Fibroblast of mammary gland (primary cell): ENCODE measurements at regions not wholly inside any gene's neighbourhood (a gene's known extent, or its start where the extent isn't known, plus 50 kb on each side); places are given as distances from the start of the nearest gene placed in this dataset.

ENCODE experiments used
- DNase-seq: peaks from one replicate; pipeline ENCODE4 v3.0.0-alpha.2; 2010; ENCODE audit warnings: low read depth
- H3K4me3 ChIP-seq: 2 replicates; pipeline ENCODE4 v1.5.1; 2011; ENCODE audit warnings: low read depth, mild to moderate bottlenecking, low read length, moderate library complexity; ENCODE audit not compliant: control insufficient read depth
- CTCF ChIP-seq: conservative IDR thresholded peaks from 2 replicates; pipeline ENCODE4 v1.5.1; 2011; ENCODE audit warnings: low read depth, low read length, inconsistent platforms; ENCODE audit not compliant: control insufficient read depth, insufficient read depth

GRCh38 chr10:29715296-29715695, 80.5 kb upstream of the SVIL start:
- peak; percentile 38 for DNase-seq
- no peak for TF ChIP-seq CTCF
- H3K4me3 ChIP-seq = no peak overlapping the region

- TF ChIP-seq CTCF = no peak
- H3K4me3 ChIP-seq = no peak overlapping the region
- DNase-seq = peak; percentile 94
Observed at GRCh38 chr10:29714096-29714874, 79.5 kb upstream of the SVIL start.

GRCh38 chr10:29713450-29713849, 78.7 kb upstream of the SVIL start:
- H3K4me3 ChIP-seq = no peak overlapping the region
- TF ChIP-seq CTCF = no peak
- no peak for DNase-seq

- no peak for TF ChIP-seq CTCF
- no peak for DNase-seq
- H3K4me3 ChIP-seq = no peak overlapping the region
Observed at GRCh38 chr10:29712108-29712507, 77.3 kb upstream of the SVIL start.

GRCh38 chr10:29710128-29710527, 75.4 kb upstream of the SVIL start:
- no peak overlapping the region for H3K4me3 ChIP-seq
- DNase-seq = no peak
- no peak for TF ChIP-seq CTCF

- no peak for TF ChIP-seq CTCF
- H3K4me3 ChIP-seq = no peak overlapping the region
- no peak for DNase-seq
Observed at GRCh38 chr10:29709484-29710002, 74.8 kb upstream of the SVIL start.
